ENCODE measurements at regions not wholly inside any gene's neighbourhood (a gene's known extent, or its start where the extent isn't known, plus 50 kb on each side); places are given as distances from the start of the nearest gene placed in this dataset.

DNA sequence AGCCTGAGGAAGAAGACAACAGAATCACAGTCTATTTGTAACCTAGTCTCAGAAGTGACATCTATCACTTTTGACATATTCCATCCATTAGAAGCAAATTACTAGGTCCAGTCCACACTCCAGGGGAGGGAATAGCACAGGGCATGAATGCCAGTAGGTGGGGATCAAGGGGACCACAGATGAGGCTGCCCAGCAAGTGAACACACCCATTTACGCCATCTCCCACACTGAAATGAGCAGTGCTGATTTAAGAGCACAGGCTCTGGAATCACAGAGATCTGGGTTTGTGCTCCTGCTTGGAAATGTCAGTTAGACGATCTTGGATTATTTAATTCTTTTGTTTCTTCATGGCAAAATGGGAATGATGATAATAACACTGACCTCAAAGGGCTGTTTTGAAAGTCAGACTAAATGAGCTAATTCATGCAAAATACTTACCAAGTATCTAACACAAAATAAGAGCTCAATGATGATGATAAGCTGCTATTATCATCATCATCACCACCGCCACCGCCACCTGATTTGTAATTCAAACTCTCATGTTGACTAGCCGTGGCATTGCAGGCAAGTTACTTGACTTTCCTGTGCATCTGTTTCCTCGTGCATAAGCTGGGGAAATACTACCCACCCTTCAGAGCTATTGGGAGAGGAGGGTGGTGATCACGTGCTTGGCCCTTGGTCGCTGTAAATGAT lies 138.9 kb upstream of the KLF14 start:
- TF ChIP-seq, protein P1, sequence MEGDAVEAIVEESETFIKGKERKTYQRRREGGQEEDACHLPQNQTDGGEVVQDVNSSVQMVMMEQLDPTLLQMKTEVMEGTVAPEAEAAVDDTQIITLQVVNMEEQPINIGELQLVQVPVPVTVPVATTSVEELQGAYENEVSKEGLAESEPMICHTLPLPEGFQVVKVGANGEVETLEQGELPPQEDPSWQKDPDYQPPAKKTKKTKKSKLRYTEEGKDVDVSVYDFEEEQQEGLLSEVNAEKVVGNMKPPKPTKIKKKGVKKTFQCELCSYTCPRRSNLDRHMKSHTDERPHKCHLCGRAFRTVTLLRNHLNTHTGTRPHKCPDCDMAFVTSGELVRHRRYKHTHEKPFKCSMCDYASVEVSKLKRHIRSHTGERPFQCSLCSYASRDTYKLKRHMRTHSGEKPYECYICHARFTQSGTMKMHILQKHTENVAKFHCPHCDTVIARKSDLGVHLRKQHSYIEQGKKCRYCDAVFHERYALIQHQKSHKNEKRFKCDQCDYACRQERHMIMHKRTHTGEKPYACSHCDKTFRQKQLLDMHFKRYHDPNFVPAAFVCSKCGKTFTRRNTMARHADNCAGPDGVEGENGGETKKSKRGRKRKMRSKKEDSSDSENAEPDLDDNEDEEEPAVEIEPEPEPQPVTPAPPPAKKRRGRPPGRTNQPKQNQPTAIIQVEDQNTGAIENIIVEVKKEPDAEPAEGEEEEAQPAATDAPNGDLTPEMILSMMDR (IDR thresholded peaks at IDR 0.05) = no peak
- no peak for TF ChIP-seq POLR2AphosphoS5 (IDR thresholded peaks at IDR 0.05)
- TF ChIP-seq POLR2A (IDR thresholded peaks at IDR 0.05) = no peak
